ENCODE measurements at regions not wholly inside any gene's neighbourhood (a gene's known extent, or its start where the extent isn't known, plus 50 kb on each side); places are given as distances from the start of the nearest gene placed in this dataset.

DNA sequence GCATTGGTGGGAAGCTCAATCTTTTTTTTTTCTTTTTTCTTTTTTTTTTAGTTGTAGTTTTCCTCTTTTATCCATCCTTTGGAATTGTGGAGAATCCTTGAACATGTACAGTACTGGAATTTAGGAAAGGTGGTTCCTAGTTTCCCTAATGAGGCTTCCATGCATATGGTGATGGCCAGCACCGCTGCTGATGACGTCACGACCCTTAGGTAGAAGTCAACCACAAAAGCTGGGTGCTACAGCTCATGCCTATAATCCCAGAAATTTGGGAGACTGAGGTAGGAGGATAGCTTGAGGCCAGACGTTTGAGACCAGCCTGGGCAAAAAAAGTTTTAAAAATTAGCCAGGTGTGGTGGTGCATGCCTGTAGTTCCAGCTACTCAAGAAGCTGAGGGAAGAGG is 79.3 kb upstream of the SOX4 start:
- DNase-seq: no peak
- Mint-ChIP-seq H3K4me1 (no peaks in the 10 kb centered on the region), H3K4me3 (no peak overlapping the region), H3K27ac (no peak overlapping the region), H3K27me3 (peaks cover 21% of the 10 kb centered on the region), H3K36me3 (ENCODE audit: low read depth) (no peaks in the 10 kb centered on the region)
- ATAC-seq: no peak
- no peaks in the 10 kb centered on the region for H3K9me3 ChIP-seq (ENCODE audit: control insufficient read depth, low read length, poor library complexity, severe bottlenecking)

- ATAC-seq (no peak), DNase-seq (no peak)
- no peak overlapping the region for H3K4me3 Mint-ChIP-seq
- H3K9me3 ChIP-seq (ENCODE audit: control insufficient read depth, low read length, poor library complexity, severe bottlenecking): no peaks in the 10 kb centered on the region
- H3K27ac Mint-ChIP-seq: no peak overlapping the region
- peaks cover 16% of the 10 kb centered on the region for H3K27me3 Mint-ChIP-seq
- H3K4me1 Mint-ChIP-seq: no peaks in the 10 kb centered on the region
- no peaks in the 10 kb centered on the region for H3K36me3 Mint-ChIP-seq (ENCODE audit: low read depth)
These were observed 75.2 kb upstream of the SOX4 start for GRCh38 chr6:21518317-21518716.

GRCh38 chr6:21519642-21520041 is 73.9 kb upstream of the SOX4 start:
- peaks cover 5% of the 10 kb centered on the region for H3K27me3 Mint-ChIP-seq
- H3K27ac Mint-ChIP-seq: no peak overlapping the region
- H3K4me3 Mint-ChIP-seq: no peak overlapping the region
- no peaks in the 10 kb centered on the region for H3K4me1 Mint-ChIP-seq
- no peaks in the 10 kb centered on the region for H3K9me3 ChIP-seq (ENCODE audit: control insufficient read depth, low read length, poor library complexity, severe bottlenecking)
- ATAC-seq: no peak
- H3K36me3 Mint-ChIP-seq (ENCODE audit: low read depth): no peaks in the 10 kb centered on the region
- DNase-seq: no peak

- Mint-ChIP-seq H3K4me1 (no peaks in the 10 kb centered on the region), H3K27ac (no peak overlapping the region)
- no peak for ATAC-seq
These were observed 72.3 kb upstream of the SOX4 start for GRCh38 chr6:21521276-21521675.

DNA sequence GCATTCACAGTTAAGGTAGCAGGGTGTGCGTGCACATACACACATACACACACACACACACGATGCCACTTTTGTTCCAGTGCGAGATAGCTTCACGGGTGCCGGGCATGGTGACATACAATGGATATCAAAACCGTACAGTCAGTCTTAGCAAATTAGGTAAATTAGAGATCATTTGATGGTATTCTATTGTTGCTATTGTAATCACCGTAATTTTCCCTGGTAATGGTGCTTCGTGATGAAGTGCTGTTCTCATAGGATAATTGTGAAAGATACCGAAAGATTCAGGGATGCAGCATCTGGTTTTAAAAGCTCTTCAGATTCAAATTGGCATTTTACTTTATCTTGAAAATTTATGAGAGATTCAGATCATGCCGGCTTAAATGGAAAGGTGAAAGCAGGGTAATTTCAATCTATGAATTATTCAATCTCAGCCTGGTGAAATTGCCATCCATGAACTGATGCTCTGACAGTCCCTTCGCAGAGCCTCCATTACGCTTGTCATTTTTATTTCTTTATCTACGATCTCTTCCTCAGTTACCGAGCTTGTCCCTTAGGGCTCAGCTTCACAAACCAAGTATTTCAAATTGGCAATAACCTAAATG is 71.3 kb upstream of the SOX4 start:
- no peak overlapping the region for H3K4me3 Mint-ChIP-seq
- DNase-seq (no peak), ATAC-seq (no peak)
- H3K27me3 Mint-ChIP-seq: no peaks in the 10 kb centered on the region
- no peaks in the 10 kb centered on the region for H3K36me3 Mint-ChIP-seq (ENCODE audit: low read depth)
- no peaks in the 10 kb centered on the region for H3K9me3 ChIP-seq (ENCODE audit: control insufficient read depth, low read length, poor library complexity, severe bottlenecking)
- no peaks in the 10 kb centered on the region for H3K4me1 Mint-ChIP-seq
- no peak overlapping the region for H3K27ac Mint-ChIP-seq

More at GRCh38 chr6:21521276-21521675, 72.3 kb upstream of the SOX4 start:
- no peaks in the 10 kb centered on the region for H3K9me3 ChIP-seq (ENCODE audit: control insufficient read depth, low read length, poor library complexity, severe bottlenecking)
- Mint-ChIP-seq H3K27me3 (no peaks in the 10 kb centered on the region), H3K4me3 (no peak overlapping the region), H3K36me3 (ENCODE audit: low read depth) (no peaks in the 10 kb centered on the region)
- no peak for DNase-seq

DNA sequence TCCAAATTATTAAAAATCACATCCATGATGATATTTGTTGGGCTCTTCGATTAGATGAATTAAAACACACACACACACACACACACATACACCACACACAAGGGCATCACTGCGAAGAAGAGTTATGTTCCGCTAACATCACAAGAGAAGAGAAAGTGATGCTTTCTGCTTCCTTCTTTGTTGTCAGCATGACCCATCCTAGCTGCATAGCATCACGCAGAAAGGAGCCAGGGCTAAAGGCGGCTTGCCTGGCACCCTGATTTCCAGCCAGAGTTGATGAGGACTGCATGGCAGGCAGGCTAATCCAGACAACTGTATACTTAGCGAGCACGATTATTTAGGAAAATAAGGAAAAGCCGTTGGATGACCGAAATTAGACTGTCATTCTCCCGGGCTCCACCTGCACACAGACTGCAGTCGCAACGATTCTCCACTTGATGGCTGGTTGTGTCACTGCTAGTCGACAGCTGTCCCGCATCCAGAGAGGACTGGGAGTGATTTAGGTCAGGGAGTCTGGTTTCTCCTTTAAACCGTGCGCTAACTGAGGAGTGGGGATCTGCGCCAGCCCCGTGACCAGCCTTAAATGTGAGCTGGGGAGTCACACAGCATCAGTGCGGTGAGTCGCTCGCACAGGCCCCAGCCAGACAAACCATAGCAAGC is 70.6 kb upstream of the SOX4 start:
- H3K36me3 Mint-ChIP-seq (ENCODE audit: low read depth): no peaks in the 10 kb centered on the region
- H3K27ac Mint-ChIP-seq: no peak overlapping the region
- H3K4me3 Mint-ChIP-seq: no peak overlapping the region
- H3K27me3 Mint-ChIP-seq: no peaks in the 10 kb centered on the region
- DNase-seq (no peak), ATAC-seq (no peak)
- no peaks in the 10 kb centered on the region for H3K4me1 Mint-ChIP-seq
- no peaks in the 10 kb centered on the region for H3K9me3 ChIP-seq (ENCODE audit: control insufficient read depth, low read length, poor library complexity, severe bottlenecking)

DNA sequence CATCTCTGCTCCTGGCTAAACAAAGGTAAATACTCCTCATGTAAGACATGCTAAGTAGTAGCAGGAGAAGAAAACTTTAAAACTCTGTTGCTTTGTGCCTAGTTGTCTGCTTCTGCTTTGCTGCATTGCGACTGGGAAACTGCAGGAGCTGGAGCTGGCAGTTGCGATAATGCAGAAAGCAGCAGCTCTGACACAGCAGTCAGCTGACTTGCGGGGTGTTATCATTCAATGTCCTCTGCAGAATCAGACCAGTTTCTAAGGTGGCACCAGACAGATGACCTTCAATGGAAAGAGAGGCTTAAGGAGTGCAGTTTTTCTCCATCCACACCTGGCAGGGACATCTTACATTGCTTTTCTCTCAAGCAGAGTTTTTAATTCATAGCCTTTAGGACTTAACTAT is 69.9 kb upstream of the SOX4 start:
- Mint-ChIP-seq H3K27ac (no peak overlapping the region), H3K4me1 (no peaks in the 10 kb centered on the region), H3K27me3 (no peaks in the 10 kb centered on the region), H3K4me3 (no peak overlapping the region), H3K36me3 (ENCODE audit: low read depth) (no peaks in the 10 kb centered on the region)
- no peaks in the 10 kb centered on the region for H3K9me3 ChIP-seq (ENCODE audit: control insufficient read depth, low read length, poor library complexity, severe bottlenecking)
- DNase-seq (no peak), ATAC-seq (no peak)

GRCh38 chr6:21524201-21524600 is 69.3 kb upstream of the SOX4 start:
- Mint-ChIP-seq H3K27me3 (no peaks in the 10 kb centered on the region), H3K4me1 (no peaks in the 10 kb centered on the region), H3K4me3 (no peak overlapping the region), H3K36me3 (ENCODE audit: low read depth) (no peaks in the 10 kb centered on the region), H3K27ac (no peak overlapping the region)
- DNase-seq (no peak), ATAC-seq (no peak)
- no peaks in the 10 kb centered on the region for H3K9me3 ChIP-seq (ENCODE audit: control insufficient read depth, low read length, poor library complexity, severe bottlenecking)

GRCh38 chr6:21526974-21527373 is 66.6 kb upstream of the SOX4 start:
- Mint-ChIP-seq H3K27me3 (peaks cover 9% of the 10 kb centered on the region), H3K27ac (no peak overlapping the region), H3K4me3 (no peak overlapping the region), H3K36me3 (ENCODE audit: low read depth) (no peaks in the 10 kb centered on the region), H3K4me1 (no peaks in the 10 kb centered on the region)
- no peak for ATAC-seq
- DNase-seq: no peak
- H3K9me3 ChIP-seq (ENCODE audit: control insufficient read depth, low read length, poor library complexity, severe bottlenecking): no peaks in the 10 kb centered on the region

DNA sequence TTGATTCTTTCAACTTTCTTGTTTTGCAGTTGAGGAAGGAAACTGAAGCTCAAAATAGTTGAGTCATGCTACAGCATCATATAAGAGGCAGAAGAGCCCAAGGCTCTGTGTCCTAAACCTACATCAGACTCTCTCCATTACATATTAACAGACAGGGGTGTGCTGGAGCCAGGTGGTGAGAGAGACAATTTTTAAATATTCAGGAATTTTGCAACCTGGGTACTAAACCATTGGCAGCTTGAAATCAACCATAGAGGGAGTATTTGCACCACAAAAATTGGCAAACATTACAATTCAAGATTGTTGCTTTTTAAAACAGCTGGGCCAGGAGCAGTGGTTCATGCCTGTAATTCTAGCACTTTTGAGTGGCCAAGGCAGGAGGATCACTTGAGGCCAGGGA is 65.8 kb upstream of the SOX4 start:
- no peaks in the 10 kb centered on the region for H3K36me3 Mint-ChIP-seq (ENCODE audit: low read depth)
- ATAC-seq (no peak), DNase-seq (no peak)
- H3K27ac Mint-ChIP-seq: no peak overlapping the region
- H3K9me3 ChIP-seq (ENCODE audit: control insufficient read depth, low read length, poor library complexity, severe bottlenecking): no peaks in the 10 kb centered on the region
- H3K27me3 Mint-ChIP-seq: peaks cover 9% of the 10 kb centered on the region
- no peak overlapping the region for H3K4me3 Mint-ChIP-seq
- no peaks in the 10 kb centered on the region for H3K4me1 Mint-ChIP-seq

- H3K27ac Mint-ChIP-seq: no peak overlapping the region
- DNase-seq (no peak), ATAC-seq (no peak)
- peaks cover 2% of the 10 kb centered on the region for H3K36me3 Mint-ChIP-seq (ENCODE audit: low read depth)
- H3K27me3 Mint-ChIP-seq: peaks cover 15% of the 10 kb centered on the region
- no peak overlapping the region for H3K4me3 Mint-ChIP-seq
- H3K4me1 Mint-ChIP-seq: no peaks in the 10 kb centered on the region
- H3K9me3 ChIP-seq (ENCODE audit: control insufficient read depth, low read length, poor library complexity, severe bottlenecking): no peaks in the 10 kb centered on the region
These were observed 64.1 kb upstream of the SOX4 start for GRCh38 chr6:21529431-21529830.

- Mint-ChIP-seq H3K27me3 (peaks cover 15% of the 10 kb centered on the region), H3K4me3 (no peak overlapping the region), H3K4me1 (no peaks in the 10 kb centered on the region), H3K27ac (no peak overlapping the region), H3K36me3 (ENCODE audit: low read depth) (peaks cover 2% of the 10 kb centered on the region)
- no peak for ATAC-seq
- no peak for DNase-seq
- H3K9me3 ChIP-seq (ENCODE audit: control insufficient read depth, low read length, poor library complexity, severe bottlenecking): no peaks in the 10 kb centered on the region
These were observed 62.2 kb upstream of the SOX4 start for GRCh38 chr6:21531393-21531792.

- ATAC-seq (no peak), DNase-seq (no peak)
- Mint-ChIP-seq H3K27me3 (peaks cover 22% of the 10 kb centered on the region), H3K27ac (no peak overlapping the region), H3K36me3 (ENCODE audit: low read depth) (peaks cover 2% of the 10 kb centered on the region), H3K4me1 (no peaks in the 10 kb centered on the region), H3K4me3 (no peak overlapping the region)
- H3K9me3 ChIP-seq (ENCODE audit: control insufficient read depth, low read length, poor library complexity, severe bottlenecking): no peaks in the 10 kb centered on the region
These were observed 59.9 kb upstream of the SOX4 start for GRCh38 chr6:21533678-21534077.

- ATAC-seq: no peak
These were observed 57.2 kb upstream of the SOX4 start for GRCh38 chr6:21536280-21536766.

More at GRCh38 chr6:21536280-21536766, 57.2 kb upstream of the SOX4 start:
- no peaks in the 10 kb centered on the region for H3K9me3 ChIP-seq (ENCODE audit: control insufficient read depth, low read length, poor library complexity, severe bottlenecking)
- Mint-ChIP-seq H3K4me1 (no peaks in the 10 kb centered on the region), H3K27me3 (peaks cover 28% of the 10 kb centered on the region), H3K4me3 (no peak overlapping the region), H3K27ac (no peak overlapping the region), H3K36me3 (ENCODE audit: low read depth) (peaks cover 2% of the 10 kb centered on the region)
- DNase-seq: no peak
